ENCODE measurements at regions not wholly inside any gene's neighbourhood (a gene's known extent, or its start where the extent isn't known, plus 50 kb on each side); places are given as distances from the start of the nearest gene placed in this dataset.

GRCh38 chr18:78207942-78208341 lies 771.7 kb upstream of the SALL3 start:
- POLR2A ChIA-PET, result no interaction called here
- no peak overlapping the region for H3K4me3 ChIP-seq (ENCODE audit: control insufficient read depth in 1 of 2, extremely low read depth in 1 of 2, low read length in 1 of 2)
- DNase-seq, result no peak
- no peaks in the 10 kb centered on the region for H3K4me1 Mint-ChIP-seq
- no peak overlapping the region for H3K27ac Mint-ChIP-seq
- no peak overlapping the region for H3K4me3 Mint-ChIP-seq
- CTCF ChIA-PET, result no interaction called here
- no peaks in the 10 kb centered on the region for H3K36me3 ChIP-seq (ENCODE audit: control insufficient read depth in 2 of 2, extremely low read depth in 1 of 2, insufficient read depth in 1 of 2, low read length in 1 of 2)
- 100% methylated on average over 1 of the region's 10 CpGs for WGBS (ENCODE audit: insufficient coverage)
- no peaks in the 10 kb centered on the region for H3K36me3 Mint-ChIP-seq
- ATAC-seq (replicated peaks in 1 of 4), result no peak
- H3K9me3 ChIP-seq, result no peaks in the 10 kb centered on the region
- H3K9me3 Mint-ChIP-seq, result peaks cover 0 to 7% (median 0%) of the 10 kb centered on the region in 3 donors
- H3K27me3 ChIP-seq (replicated peaks in 1 of 2; ENCODE audit: control insufficient read depth in 2 of 2, extremely low read depth in 1 of 2, insufficient read depth in 2 of 2, low read length in 1 of 2), result no peaks in the 10 kb centered on the region
- peaks cover 0 to 5% of the 10 kb centered on the region in 2 donors for H3K27me3 Mint-ChIP-seq
- no peaks in the 10 kb centered on the region for H3K4me1 ChIP-seq (ENCODE audit: control insufficient read depth in 1 of 2, extremely low read depth in 1 of 2, insufficient read depth in 2 of 2, low read length in 2 of 2)
- H3K27ac ChIP-seq (ENCODE audit: low read length), result no peak overlapping the region

GRCh38 chr18:78208461-78208860 lies 771.2 kb upstream of the SALL3 start:
- Histone ChIP-seq H3K36me3 (ENCODE audit: control insufficient read depth in 2 of 2, extremely low read depth in 1 of 2, insufficient read depth in 1 of 2, low read length in 1 of 2) (no peaks in the 10 kb centered on the region), H3K4me3 (ENCODE audit: control insufficient read depth in 1 of 2, extremely low read depth in 1 of 2, low read length in 1 of 2) (no peak overlapping the region), H3K9me3 (no peaks in the 10 kb centered on the region), H3K4me1 (ENCODE audit: control insufficient read depth in 1 of 2, extremely low read depth in 1 of 2, insufficient read depth in 2 of 2, low read length in 2 of 2) (no peaks in the 10 kb centered on the region), H3K27ac (ENCODE audit: low read length) (no peak overlapping the region), H3K27me3 (replicated peaks in 1 of 2; ENCODE audit: control insufficient read depth in 2 of 2, extremely low read depth in 1 of 2, insufficient read depth in 2 of 2, low read length in 1 of 2) (no peaks in the 10 kb centered on the region)
- Mint-ChIP-seq H3K27ac (no peak overlapping the region), H3K36me3 (no peaks in the 10 kb centered on the region), H3K27me3 (peaks cover 0 to 5% of the 10 kb centered on the region in 2 donors), H3K9me3 (peaks cover 0 to 7% (median 0%) of the 10 kb centered on the region in 3 donors), H3K4me1 (no peaks in the 10 kb centered on the region), H3K4me3 (no peak overlapping the region)
- DNase-seq, result no peak
- ATAC-seq (replicated peaks in 1 of 4), result no peak
- WGBS (ENCODE audit: insufficient coverage), result no CpG with 5 or more reads among the region's 2 CpGs
- ChIA-PET POLR2A (no interaction called here), CTCF (no interaction called here)

- WGBS (ENCODE audit: insufficient coverage), result 83% methylated on average over 15 of the region's 15 CpGs
- DNase-seq, result no peak
- Mint-ChIP-seq H3K27ac (no peak overlapping the region), H3K9me3 (no peaks in the 10 kb centered on the region), H3K36me3 (no peaks in the 10 kb centered on the region), H3K4me3 (no peak overlapping the region), H3K27me3 (peaks cover 0 to 5% of the 10 kb centered on the region in 2 donors), H3K4me1 (no peaks in the 10 kb centered on the region)
- Histone ChIP-seq H3K27ac (ENCODE audit: low read length) (no peak overlapping the region), H3K27me3 (replicated peaks in 1 of 2; ENCODE audit: control insufficient read depth in 2 of 2, extremely low read depth in 1 of 2, insufficient read depth in 2 of 2, low read length in 1 of 2) (peaks cover 0 to 5% of the 10 kb centered on the region in 2 experiments), H3K9me3 (no peaks in the 10 kb centered on the region), H3K36me3 (ENCODE audit: control insufficient read depth in 2 of 2, extremely low read depth in 1 of 2, insufficient read depth in 1 of 2, low read length in 1 of 2) (no peaks in the 10 kb centered on the region), H3K4me1 (ENCODE audit: control insufficient read depth in 1 of 2, extremely low read depth in 1 of 2, insufficient read depth in 2 of 2, low read length in 2 of 2) (no peaks in the 10 kb centered on the region), H3K4me3 (ENCODE audit: control insufficient read depth in 1 of 2, extremely low read depth in 1 of 2, low read length in 1 of 2) (no peak overlapping the region)
- CTCF ChIA-PET, result no interaction called here
- POLR2A ChIA-PET, result no interaction called here
- ATAC-seq (replicated peaks in 1 of 4), result no peak
Observed at GRCh38 chr18:78213361-78213994, 766.1 kb upstream of the SALL3 start.

- peaks cover 0 to 8% of the 10 kb centered on the region in 2 donors for H3K27me3 Mint-ChIP-seq
- 14% methylated on average over 7 of the region's 10 CpGs for WGBS (ENCODE audit: insufficient coverage)
- ChIA-PET CTCF (no interaction called here), POLR2A (no interaction called here)
- no peaks in the 10 kb centered on the region for H3K36me3 ChIP-seq (ENCODE audit: control insufficient read depth in 2 of 2, extremely low read depth in 1 of 2, insufficient read depth in 1 of 2, low read length in 1 of 2)
- no peaks in the 10 kb centered on the region for H3K9me3 ChIP-seq
- H3K27ac Mint-ChIP-seq, result no peak overlapping the region
- H3K4me3 ChIP-seq (ENCODE audit: control insufficient read depth in 1 of 2, extremely low read depth in 1 of 2, low read length in 1 of 2), result no peak overlapping the region
- no peak overlapping the region for H3K4me3 Mint-ChIP-seq
- H3K36me3 Mint-ChIP-seq, result no peaks in the 10 kb centered on the region
- H3K9me3 Mint-ChIP-seq, result peaks cover 0 to 8% (median 0%) of the 10 kb centered on the region in 3 donors
- H3K4me1 Mint-ChIP-seq, result peaks cover 0 to 6% (median 2%) of the 10 kb centered on the region in 3 donors
- H3K4me1 ChIP-seq (ENCODE audit: control insufficient read depth in 1 of 2, extremely low read depth in 1 of 2, insufficient read depth in 2 of 2, low read length in 2 of 2), result no peaks in the 10 kb centered on the region
- peaks cover 0 to 11% of the 10 kb centered on the region in 2 experiments for H3K27me3 ChIP-seq (replicated peaks in 1 of 2; ENCODE audit: control insufficient read depth in 2 of 2, extremely low read depth in 1 of 2, insufficient read depth in 2 of 2, low read length in 1 of 2)
- DNase-seq (no peak), ATAC-seq (replicated peaks in 1 of 4) (no peak)
- H3K27ac ChIP-seq (ENCODE audit: low read length), result no peak overlapping the region
Observed at GRCh38 chr18:78221496-78221895, 758.1 kb upstream of the SALL3 start.

GRCh38 chr18:78228974-78229373 lies 750.6 kb upstream of the SALL3 start:
- 88% methylated on average over 10 of the region's 19 CpGs for WGBS (ENCODE audit: insufficient coverage)
- Mint-ChIP-seq H3K4me3 (no peak overlapping the region), H3K27me3 (peaks cover 0 to 3% of the 10 kb centered on the region in 2 donors), H3K4me1 (no peaks in the 10 kb centered on the region), H3K27ac (no peak overlapping the region), H3K9me3 (peaks cover 0 to 4% (median 3%) of the 10 kb centered on the region in 3 donors), H3K36me3 (no peaks in the 10 kb centered on the region)
- Histone ChIP-seq H3K27me3 (replicated peaks in 1 of 2; ENCODE audit: control insufficient read depth in 2 of 2, extremely low read depth in 1 of 2, insufficient read depth in 2 of 2, low read length in 1 of 2) (peaks cover 0 to 12% of the 10 kb centered on the region in 2 experiments), H3K4me3 (ENCODE audit: control insufficient read depth in 1 of 2, extremely low read depth in 1 of 2, low read length in 1 of 2) (no peak overlapping the region), H3K36me3 (ENCODE audit: control insufficient read depth in 2 of 2, extremely low read depth in 1 of 2, insufficient read depth in 1 of 2, low read length in 1 of 2) (no peaks in the 10 kb centered on the region), H3K4me1 (ENCODE audit: control insufficient read depth in 1 of 2, extremely low read depth in 1 of 2, insufficient read depth in 2 of 2, low read length in 2 of 2) (no peaks in the 10 kb centered on the region), H3K9me3 (no peaks in the 10 kb centered on the region), H3K27ac (ENCODE audit: low read length) (no peak overlapping the region)
- no peak for DNase-seq
- ChIA-PET CTCF (no interaction called here), POLR2A (no interaction called here)
- no peak for ATAC-seq (replicated peaks in 1 of 4)

- Histone ChIP-seq H3K27me3 (replicated peaks in 1 of 2; ENCODE audit: control insufficient read depth in 2 of 2, extremely low read depth in 1 of 2, insufficient read depth in 2 of 2, low read length in 1 of 2) (peaks cover 0 to 12% of the 10 kb centered on the region in 2 experiments), H3K4me3 (ENCODE audit: control insufficient read depth in 1 of 2, extremely low read depth in 1 of 2, low read length in 1 of 2) (no peak overlapping the region), H3K9me3 (no peaks in the 10 kb centered on the region), H3K4me1 (ENCODE audit: control insufficient read depth in 1 of 2, extremely low read depth in 1 of 2, insufficient read depth in 2 of 2, low read length in 2 of 2) (no peaks in the 10 kb centered on the region), H3K36me3 (ENCODE audit: control insufficient read depth in 2 of 2, extremely low read depth in 1 of 2, insufficient read depth in 1 of 2, low read length in 1 of 2) (no peaks in the 10 kb centered on the region), H3K27ac (ENCODE audit: low read length) (no peak overlapping the region)
- DNase-seq, result no peak
- no peaks in the 10 kb centered on the region for H3K4me1 Mint-ChIP-seq
- POLR2A ChIA-PET, result no interaction called here
- WGBS (ENCODE audit: insufficient coverage), result 31% methylated on average over 3 of the region's 4 CpGs
- no peak overlapping the region for H3K27ac Mint-ChIP-seq
- CTCF ChIA-PET, result no interaction called here
- peaks cover 0 to 4% (median 3%) of the 10 kb centered on the region in 3 donors for H3K9me3 Mint-ChIP-seq
- no peak for ATAC-seq (replicated peaks in 1 of 4)
- H3K36me3 Mint-ChIP-seq, result no peaks in the 10 kb centered on the region
- H3K27me3 Mint-ChIP-seq, result peaks cover 0 to 3% of the 10 kb centered on the region in 2 donors
- H3K4me3 Mint-ChIP-seq, result no peak overlapping the region
Observed at GRCh38 chr18:78230911-78231310, 748.7 kb upstream of the SALL3 start.

GRCh38 chr18:78232196-78232595 lies 747.4 kb upstream of the SALL3 start:
- CTCF ChIA-PET, result no interaction called here
- H3K4me3 ChIP-seq (ENCODE audit: control insufficient read depth in 1 of 2, extremely low read depth in 1 of 2, low read length in 1 of 2), result no peak overlapping the region
- H3K27ac ChIP-seq (ENCODE audit: low read length), result no peak overlapping the region
- peaks cover 0 to 6% of the 10 kb centered on the region in 2 experiments for H3K27me3 ChIP-seq (replicated peaks in 1 of 2; ENCODE audit: control insufficient read depth in 2 of 2, extremely low read depth in 1 of 2, insufficient read depth in 2 of 2, low read length in 1 of 2)
- POLR2A ChIA-PET, result no interaction called here
- Mint-ChIP-seq H3K27ac (no peak overlapping the region), H3K9me3 (peaks cover 0 to 3% (median 0%) of the 10 kb centered on the region in 3 donors), H3K4me1 (no peaks in the 10 kb centered on the region), H3K27me3 (peaks cover 0 to 3% of the 10 kb centered on the region in 2 donors), H3K4me3 (no peak overlapping the region), H3K36me3 (no peaks in the 10 kb centered on the region)
- H3K4me1 ChIP-seq (ENCODE audit: control insufficient read depth in 1 of 2, extremely low read depth in 1 of 2, insufficient read depth in 2 of 2, low read length in 2 of 2), result no peaks in the 10 kb centered on the region
- no peaks in the 10 kb centered on the region for H3K36me3 ChIP-seq (ENCODE audit: control insufficient read depth in 2 of 2, extremely low read depth in 1 of 2, insufficient read depth in 1 of 2, low read length in 1 of 2)
- H3K9me3 ChIP-seq, result no peaks in the 10 kb centered on the region
- 78% methylated on average over 11 of the region's 11 CpGs for whole genome bisulfite sequencing (ENCODE audit: insufficient coverage)
- ATAC-seq (replicated peaks in 1 of 4) (no peak), DNase-seq (no peak)
